Sciatic nerve (tissue), 2 donors: ENCODE measurements at regions not wholly inside any gene's neighbourhood (a gene's known extent, or its start where the extent isn't known, plus 50 kb on each side); places are given as distances from the start of the nearest gene placed in this dataset.
"Not testable (repeated sequence)": the region's sequence is repeated elsewhere in the genome, so short reads cannot be mapped to it uniquely, and the experiment has no call there.

Source experiments
- ATAC-seq: fragments of 200-7000 bp; cut with Tn5 transposase; one replicate; pipeline ENCODE4 v1.9.1; 2020; ENCODE audit warnings: mild to moderate bottlenecking, moderate library complexity
- DNase-seq: peaks from one replicate; pipeline ENCODE4 v3.0.0-alpha.2; 2020; ENCODE audit warnings: low spot score
- intact Hi-C: fragments of 100-400 bp; cut with DNase I; formaldehyde crosslinking; loops from one replicate; pipeline ENCODE4 v1.14.2; 2022
- donor health status: DM: no; HTN: no; CAD: no.
- donor health status: DM: no; HTN: no; CAD: no.

- DNase-seq, ATAC-seq, intact Hi-C loops: not testable (repeated sequence)
Observed at GRCh38 chr7:56828078-56828860, 304.0 kb downstream of the ZNF479 start.

- intact Hi-C loops, DNase-seq, ATAC-seq: not testable (repeated sequence)
Observed at GRCh38 chr7:56827539-56827938, 304.7 kb downstream of the ZNF479 start.

GRCh38 chr7:56826556-56826955 is 305.7 kb downstream of the ZNF479 start:
- intact Hi-C loops, DNase-seq, ATAC-seq: not testable (repeated sequence)

GRCh38 chr7:56825756-56826540 is 306.3 kb downstream of the ZNF479 start:
- DNase-seq, intact Hi-C loops, ATAC-seq: not testable (repeated sequence)

GRCh38 chr7:56825121-56825520 is 307.1 kb downstream of the ZNF479 start:
- intact Hi-C loops, result not testable (repeated sequence)

DNA sequence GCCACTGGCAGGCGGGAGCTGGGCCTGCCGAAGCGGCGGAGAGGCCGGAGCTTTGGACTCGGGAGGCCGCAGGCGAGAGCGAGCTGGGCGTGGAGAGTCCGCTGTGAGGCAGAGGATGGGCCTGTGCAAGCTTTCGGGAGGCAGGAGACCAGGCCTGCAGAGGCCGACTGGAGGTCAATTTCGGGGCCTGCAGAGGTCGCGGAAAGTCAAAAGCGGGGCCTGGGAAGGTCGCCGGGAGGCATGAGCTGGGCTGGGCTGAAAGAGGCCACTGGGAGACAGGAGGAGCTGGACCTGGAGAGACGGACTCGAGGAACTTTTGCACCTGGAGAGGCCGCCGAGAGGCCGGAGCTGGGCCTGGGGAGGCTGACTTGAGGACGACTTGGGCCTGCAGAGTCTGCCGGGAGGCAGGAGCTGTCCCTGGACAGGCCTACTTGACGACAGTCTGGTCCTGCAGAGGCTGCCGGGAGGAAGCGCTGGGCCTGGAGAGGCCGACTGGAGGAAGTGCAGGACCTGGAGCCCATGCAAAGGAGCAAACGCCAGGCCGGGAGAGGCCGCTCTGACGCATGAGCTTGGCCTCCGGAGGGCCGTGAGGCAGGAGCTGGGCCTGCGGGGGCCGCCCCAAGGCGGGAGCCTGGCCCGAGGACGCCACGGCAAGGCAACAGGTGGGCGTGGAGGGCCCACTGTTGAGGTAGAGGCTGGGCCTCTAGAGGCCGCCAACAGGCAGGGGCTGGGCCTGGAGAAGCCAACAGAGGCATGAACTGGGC is 308.2 kb downstream of the ZNF479 start:
- ATAC-seq, DNase-seq, intact Hi-C loops: not testable (repeated sequence)

More at GRCh38 chr7:56825121-56825520, 307.1 kb downstream of the ZNF479 start:
- not testable (repeated sequence) for DNase-seq, ATAC-seq

GRCh38 chr7:56823231-56823630 is 309.0 kb downstream of the ZNF479 start:
- ATAC-seq, intact Hi-C loops, DNase-seq: not testable (repeated sequence)

DNA sequence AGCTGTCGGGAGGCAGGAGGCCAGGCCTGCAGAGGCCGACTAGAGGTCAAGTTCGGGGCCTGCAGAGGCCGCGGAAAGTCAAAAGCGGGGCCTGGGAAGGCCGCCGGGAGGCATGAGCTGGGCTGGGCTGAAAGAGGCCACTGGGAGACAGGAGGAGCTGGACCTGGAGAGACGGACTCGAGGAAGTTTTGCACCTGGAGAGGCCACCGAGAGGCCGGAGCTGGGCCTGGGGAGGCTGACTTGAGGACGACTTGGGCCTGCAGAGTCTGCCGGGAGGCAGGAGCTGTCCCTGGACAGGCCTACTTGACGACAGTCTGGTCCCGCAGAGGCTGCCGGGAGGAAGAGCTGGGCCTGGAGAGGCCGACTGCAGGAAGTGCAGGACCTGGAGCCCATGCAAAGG is 310.1 kb downstream of the ZNF479 start:
- ATAC-seq, DNase-seq, intact Hi-C loops: not testable (repeated sequence)

DNA sequence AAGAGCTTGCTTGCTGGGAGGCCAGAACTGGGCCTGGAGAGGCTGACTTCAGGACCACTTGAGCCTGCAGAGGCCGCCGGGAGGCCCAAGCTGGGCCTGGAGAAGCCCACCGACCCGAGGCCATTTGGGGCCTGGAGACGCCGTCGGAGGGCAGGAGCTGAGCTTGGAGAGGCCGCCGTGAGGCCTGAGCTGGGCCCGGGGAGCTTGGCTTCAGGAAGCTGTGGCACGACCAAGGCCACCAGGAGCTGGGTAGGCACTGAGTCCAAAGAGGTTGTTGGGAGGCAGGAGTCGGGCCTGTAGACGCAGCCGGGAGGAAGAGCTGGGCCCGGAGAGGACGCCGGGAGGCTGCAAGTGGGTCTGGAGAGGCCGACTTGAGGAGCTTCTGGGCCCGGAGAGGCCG is 310.7 kb downstream of the ZNF479 start:
- ATAC-seq, DNase-seq, intact Hi-C loops: not testable (repeated sequence)

- intact Hi-C loops, ATAC-seq, DNase-seq: not testable (repeated sequence)
Observed at GRCh38 chr7:56818261-56818660, 314.0 kb downstream of the ZNF479 start.

DNA sequence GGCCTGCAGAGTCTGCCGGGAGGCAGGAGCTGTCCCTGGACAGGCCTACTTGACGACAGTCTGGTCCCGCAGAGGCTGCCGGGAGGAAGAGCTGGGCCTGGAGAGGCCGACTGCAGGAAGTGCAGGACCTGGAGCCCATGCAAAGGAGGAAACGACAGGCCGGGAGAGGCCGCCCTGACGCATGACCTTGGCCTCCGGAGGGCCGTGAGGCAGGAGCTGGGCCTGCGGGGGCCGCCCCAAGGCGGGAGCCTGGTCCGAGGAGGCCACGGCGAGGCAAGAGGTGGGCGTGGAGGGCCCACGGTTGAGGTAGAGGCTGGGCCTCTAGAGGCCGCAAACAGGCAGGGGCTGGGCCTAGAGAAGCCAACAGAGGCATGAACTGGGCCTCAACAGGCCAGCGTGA is 317.3 kb downstream of the ZNF479 start:
- intact Hi-C loops, ATAC-seq, DNase-seq: not testable (repeated sequence)

DNA sequence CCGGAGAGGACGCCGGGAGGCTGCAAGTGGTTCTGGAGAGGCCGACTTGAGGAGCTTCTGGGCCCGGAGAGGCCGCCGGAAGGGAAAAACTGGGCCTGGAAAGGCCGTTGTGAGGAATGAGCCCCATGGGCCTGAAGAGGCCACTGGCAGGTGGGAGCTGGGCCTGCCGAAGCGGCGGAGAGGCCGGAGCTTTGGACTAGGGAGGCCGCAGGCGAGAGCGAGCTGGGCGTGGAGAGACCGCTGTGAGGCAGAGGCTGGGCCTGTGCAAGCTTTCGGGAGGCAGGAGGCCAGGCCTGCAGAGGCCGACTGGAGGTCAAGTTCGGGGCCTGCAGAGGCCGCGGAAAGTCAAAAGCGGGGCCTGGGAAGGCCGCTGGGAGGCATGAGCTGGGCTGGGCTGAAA is 317.8 kb downstream of the ZNF479 start:
- DNase-seq, intact Hi-C loops, ATAC-seq: not testable (repeated sequence)

GRCh38 chr7:56813975-56814374 is 318.3 kb downstream of the ZNF479 start:
- intact Hi-C loops, DNase-seq, ATAC-seq: not testable (repeated sequence)

GRCh38 chr7:56811516-56812070 is 320.6 kb downstream of the ZNF479 start:
- ATAC-seq, intact Hi-C loops, DNase-seq: not testable (repeated sequence)

GRCh38 chr7:56811081-56811480 is 321.2 kb downstream of the ZNF479 start:
- intact Hi-C loops, result no loop called here
- ATAC-seq (no peak), DNase-seq (no peak)

- no peak for ATAC-seq
- DNase-seq, result no peak
- intact Hi-C loops, result no loop called here
Observed at GRCh38 chr7:56810466-56810865, 321.8 kb downstream of the ZNF479 start.

DNA sequence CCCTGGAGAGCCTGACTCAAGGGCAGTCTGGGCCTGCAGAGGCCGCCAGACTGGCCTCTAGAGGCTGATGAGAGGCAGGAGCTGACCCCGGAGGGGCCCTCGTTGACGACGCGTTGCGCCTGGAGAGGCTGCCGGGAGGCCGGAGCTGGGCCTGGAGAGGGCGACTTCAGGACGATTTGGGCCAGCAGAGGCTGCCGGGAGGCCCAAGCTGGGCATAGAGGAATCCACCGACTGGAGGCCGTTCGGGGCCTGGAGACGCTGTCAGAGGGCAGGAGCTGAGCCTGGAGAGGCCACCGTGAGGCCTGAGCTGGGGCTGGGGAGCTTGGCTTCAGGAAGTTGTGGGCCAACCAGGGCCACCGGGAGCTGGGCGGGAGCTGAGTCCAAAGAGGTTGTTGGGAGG is 322.5 kb downstream of the ZNF479 start:
- DNase-seq, ATAC-seq, intact Hi-C loops: not testable (repeated sequence)

- intact Hi-C loops, DNase-seq, ATAC-seq: not testable (repeated sequence)
Observed at GRCh38 chr7:56804755-56805064, 327.5 kb downstream of the ZNF479 start.
